ENCODE measurements at regions not wholly inside any gene's neighbourhood (a gene's known extent, or its start where the extent isn't known, plus 50 kb on each side); places are given as distances from the start of the nearest gene placed in this dataset.

GRCh38 chr5:58012801-58013315 lies 447.0 kb downstream of the PLK2 start:
- Mint-ChIP-seq H3K9me3 (no peaks in the 10 kb centered on the region), H3K4me1 (peaks cover 47% of the 10 kb centered on the region), H3K27ac (no peak overlapping the region), H3K36me3 (no peaks in the 10 kb centered on the region), H3K27me3 (ENCODE audit: insufficient read depth, low read depth) (peaks cover 3% of the 10 kb centered on the region), H3K4me3 (no peak overlapping the region)
- Histone ChIP-seq H3K27ac (no peak overlapping the region), H3K9ac (no peak overlapping the region), H3K36me3 (no peaks in the 10 kb centered on the region), H3K9me3 (ENCODE audit: low read depth) (no peaks in the 10 kb centered on the region), H3F3A (ENCODE audit: low read depth) (no peaks in the 10 kb centered on the region), H3K4me2 (no peak overlapping the region), H3K27me3 (no peaks in the 10 kb centered on the region), H4K20me1 (ENCODE audit: low read depth) (no peaks in the 10 kb centered on the region), H2AFZ (replicated peaks) (no peak overlapping the region), H3K79me2 (ENCODE audit: low read depth) (no peaks in the 10 kb centered on the region), H3K4me3 (no peak overlapping the region), H3K4me1 (peaks cover 18% of the 10 kb centered on the region)
- no peak for DNase-seq (ENCODE audit: low spot score)
- TF ChIP-seq CTCF (IDR thresholded peaks at IDR 0.05) = no peak
- TF ChIP-seq EZH2phosphoT487 (IDR thresholded peaks at IDR 0.05) = no peak
- TF ChIP-seq EZH2 (IDR thresholded peaks at IDR 0.05) = no peak

GRCh38 chr5:58012102-58012501 lies 447.8 kb downstream of the PLK2 start:
- Mint-ChIP-seq H3K4me3 (no peak overlapping the region), H3K27me3 (ENCODE audit: insufficient read depth, low read depth) (peaks cover 3% of the 10 kb centered on the region), H3K9me3 (no peaks in the 10 kb centered on the region), H3K36me3 (no peaks in the 10 kb centered on the region), H3K4me1 (peaks cover 40% of the 10 kb centered on the region), H3K27ac (no peak overlapping the region)
- Histone ChIP-seq H3K27me3 (no peaks in the 10 kb centered on the region), H2AFZ (replicated peaks) (no peak overlapping the region), H3K4me1 (peaks cover 11% of the 10 kb centered on the region), H3K36me3 (no peaks in the 10 kb centered on the region), H3F3A (ENCODE audit: low read depth) (no peaks in the 10 kb centered on the region), H3K27ac (no peak overlapping the region), H3K4me2 (no peak overlapping the region), H3K79me2 (ENCODE audit: low read depth) (no peaks in the 10 kb centered on the region), H4K20me1 (ENCODE audit: low read depth) (no peaks in the 10 kb centered on the region), H3K9ac (no peak overlapping the region), H3K9me3 (ENCODE audit: low read depth) (no peaks in the 10 kb centered on the region), H3K4me3 (no peak overlapping the region)
- TF ChIP-seq CTCF (IDR thresholded peaks at IDR 0.05) (no peak), EZH2phosphoT487 (IDR thresholded peaks at IDR 0.05) (no peak), EZH2 (IDR thresholded peaks at IDR 0.05) (no peak)
- DNase-seq (ENCODE audit: low spot score) = no peak

GRCh38 chr5:58011301-58011700 lies 448.6 kb downstream of the PLK2 start:
- Histone ChIP-seq H3F3A (ENCODE audit: low read depth) (no peaks in the 10 kb centered on the region), H3K4me2 (no peak overlapping the region), H3K27ac (no peak overlapping the region), H3K79me2 (ENCODE audit: low read depth) (no peaks in the 10 kb centered on the region), H3K36me3 (no peaks in the 10 kb centered on the region), H3K4me1 (peaks cover 4% of the 10 kb centered on the region), H2AFZ (replicated peaks) (no peak overlapping the region), H3K9ac (no peak overlapping the region), H3K4me3 (no peak overlapping the region), H3K9me3 (ENCODE audit: low read depth) (no peaks in the 10 kb centered on the region), H3K27me3 (no peaks in the 10 kb centered on the region), H4K20me1 (ENCODE audit: low read depth) (no peaks in the 10 kb centered on the region)
- Mint-ChIP-seq H3K4me1 (peaks cover 32% of the 10 kb centered on the region), H3K36me3 (no peaks in the 10 kb centered on the region), H3K27me3 (ENCODE audit: insufficient read depth, low read depth) (peaks cover 3% of the 10 kb centered on the region), H3K4me3 (no peak overlapping the region), H3K27ac (no peak overlapping the region), H3K9me3 (no peaks in the 10 kb centered on the region)
- DNase-seq (ENCODE audit: low spot score) = no peak
- no peak for TF ChIP-seq EZH2 (IDR thresholded peaks at IDR 0.05)
- TF ChIP-seq CTCF (IDR thresholded peaks at IDR 0.05) = no peak
- TF ChIP-seq EZH2phosphoT487 (IDR thresholded peaks at IDR 0.05) = no peak
